RCC 7860 (cell line): ENCODE measurements at regions not wholly inside any gene's neighbourhood (a gene's known extent, or its start where the extent isn't known, plus 50 kb on each side); places are given as distances from the start of the nearest gene placed in this dataset.

Source experiments
- DNase-seq: peaks from one replicate; pipeline ENCODE4 v3.0.0-alpha.2; 2015; ENCODE audit warnings: low spot score
- FAIRE-seq: peaks from 2 replicates; lab custom pipeline; 2012; peaks lifted over from hg19 to GRCh38; lab: Jason Lieb, UNC

DNA sequence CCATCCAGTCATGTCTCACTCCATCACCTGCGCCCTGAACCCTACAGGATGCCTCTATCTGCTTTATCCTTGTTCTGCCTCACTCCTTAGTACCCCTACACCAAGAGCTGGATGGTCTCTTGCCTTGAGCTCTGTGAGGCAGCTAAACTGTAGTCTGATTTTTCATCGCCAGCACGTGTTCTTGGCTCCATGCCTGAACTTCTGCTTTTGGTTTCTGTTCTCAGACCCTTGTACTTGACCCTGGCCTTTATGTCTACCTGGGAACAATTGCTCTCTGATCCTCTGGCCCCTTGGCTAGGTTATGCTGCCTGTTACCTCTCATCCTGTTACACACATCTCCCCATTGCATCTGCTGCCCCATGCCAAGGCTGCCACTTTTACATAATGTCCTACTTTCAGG lies 318.0 kb upstream of the LMCD1 start:
- no peak for FAIRE-seq
- no peak for DNase-seq

GRCh38 chr3:8186213-8186612 lies 315.4 kb upstream of the LMCD1 start:
- FAIRE-seq (no peak), DNase-seq (no peak)

GRCh38 chr3:8187996-8188395 lies 313.6 kb upstream of the LMCD1 start:
- DNase-seq: no peak
- no peak for FAIRE-seq

- DNase-seq (no peak), FAIRE-seq (no peak)
These were observed 312.6 kb upstream of the LMCD1 start for GRCh38 chr3:8189051-8189450.

DNA sequence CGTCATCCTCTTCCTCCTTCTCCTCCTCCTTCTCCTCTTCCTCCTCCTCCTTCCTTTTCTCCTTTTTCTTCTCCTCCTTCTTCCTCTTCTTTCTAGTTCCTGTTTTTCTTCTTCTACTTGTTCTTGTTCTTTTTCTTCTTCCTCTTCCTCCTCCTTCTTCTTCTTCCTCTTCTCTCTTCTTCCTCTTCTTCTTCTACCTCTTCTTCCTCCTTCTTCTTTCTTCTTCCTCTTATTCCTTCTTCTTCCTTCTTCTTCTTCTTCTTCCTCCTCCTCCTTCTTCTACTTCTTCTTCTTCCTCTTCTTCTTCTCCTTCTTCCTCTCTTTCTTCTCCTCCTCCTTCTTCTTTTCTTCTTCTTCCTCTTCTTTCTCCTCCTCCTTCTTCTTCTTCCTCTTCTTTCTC lies 310.2 kb upstream of the LMCD1 start:
- DNase-seq (no peak), FAIRE-seq (no peak)

GRCh38 chr3:8197384-8197783 lies 304.2 kb upstream of the LMCD1 start:
- DNase-seq (no peak), FAIRE-seq (no peak)

- DNase-seq (no peak), FAIRE-seq (no peak)
These were observed 303.0 kb upstream of the LMCD1 start for GRCh38 chr3:8198605-8199004.

- no peak for FAIRE-seq
- DNase-seq: no peak
These were observed 300.6 kb upstream of the LMCD1 start for GRCh38 chr3:8200996-8201395.

DNA sequence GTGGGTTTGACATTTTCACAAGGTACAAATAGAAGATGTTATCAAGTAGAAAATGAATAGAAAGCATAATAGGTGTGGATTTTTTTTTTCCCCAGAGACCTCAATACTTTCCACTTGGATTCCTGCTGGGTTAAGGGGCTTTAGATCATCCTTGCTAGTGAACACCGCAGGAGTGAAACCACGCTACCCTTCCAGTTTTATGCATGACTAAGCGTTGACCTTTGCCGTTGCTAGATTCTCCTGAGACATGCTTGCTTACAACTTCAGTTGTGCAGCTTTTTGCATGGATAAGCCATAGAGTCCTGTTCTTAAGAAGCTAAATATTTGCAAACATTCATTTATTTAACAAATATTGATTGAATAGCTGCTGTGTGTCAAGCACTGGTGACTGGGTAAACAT lies 299.7 kb upstream of the LMCD1 start:
- no peak for DNase-seq
- peak; percentile 4 for FAIRE-seq

GRCh38 chr3:8204331-8204730 lies 297.3 kb upstream of the LMCD1 start:
- no peak for FAIRE-seq

DNA sequence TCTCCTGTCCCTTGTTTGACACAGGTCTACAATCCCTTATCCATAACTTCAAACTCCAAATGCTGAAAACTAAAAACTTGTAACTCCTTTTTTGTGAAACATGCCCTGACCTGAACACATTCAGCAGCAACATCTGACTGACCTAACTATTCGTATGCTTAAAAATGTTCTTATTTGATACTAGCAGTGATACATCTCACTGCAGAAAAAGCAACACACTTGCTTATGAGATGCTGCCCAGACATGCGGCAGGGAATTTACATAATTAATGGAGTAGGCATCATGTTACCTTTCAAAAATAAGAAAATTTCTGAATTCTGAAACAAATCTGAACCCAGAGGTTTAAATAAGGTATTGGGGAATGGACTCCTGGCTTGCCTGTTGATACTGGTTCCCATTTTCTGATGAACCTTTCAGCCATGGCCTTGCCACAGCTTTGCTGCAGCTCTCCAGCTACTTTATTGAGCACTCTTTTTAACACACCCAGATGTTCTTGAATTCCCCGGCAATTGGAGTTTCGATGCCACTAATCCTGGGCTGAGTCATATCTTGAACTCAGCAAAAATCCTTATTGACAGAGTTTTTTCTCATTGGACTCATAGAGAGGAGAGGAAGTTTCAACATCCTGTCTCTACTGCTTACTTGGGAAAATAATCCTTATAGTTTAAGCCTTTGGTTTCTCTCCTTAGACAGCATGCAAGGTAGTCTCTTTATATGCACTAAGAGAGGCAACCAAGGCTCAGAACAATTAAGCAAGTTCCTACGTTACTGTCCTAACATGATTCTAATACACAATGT lies 296.6 kb upstream of the LMCD1 start:
- DNase-seq (no peak), FAIRE-seq (no peak)

More at GRCh38 chr3:8204331-8204730, 297.3 kb upstream of the LMCD1 start:
- DNase-seq: no peak

DNA sequence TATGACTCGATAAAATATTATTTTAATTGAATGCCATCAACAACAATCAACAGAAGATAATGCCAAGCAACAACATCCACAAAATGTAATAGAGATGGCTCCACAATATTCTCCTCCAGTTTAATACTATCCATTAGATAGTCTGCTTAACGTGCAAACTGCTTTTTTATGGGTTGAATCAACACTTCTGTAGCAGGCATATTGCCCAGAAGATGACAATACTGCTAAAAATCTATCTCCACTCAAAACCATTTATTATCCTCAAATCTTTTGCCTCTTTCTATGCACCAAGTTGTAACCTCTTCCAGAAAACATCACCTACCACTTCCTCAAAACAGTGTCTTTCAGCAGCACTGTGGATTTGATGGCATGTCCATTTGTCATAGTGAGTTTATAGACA lies 295.7 kb upstream of the LMCD1 start:
- FAIRE-seq (no peak), DNase-seq (no peak)

DNA sequence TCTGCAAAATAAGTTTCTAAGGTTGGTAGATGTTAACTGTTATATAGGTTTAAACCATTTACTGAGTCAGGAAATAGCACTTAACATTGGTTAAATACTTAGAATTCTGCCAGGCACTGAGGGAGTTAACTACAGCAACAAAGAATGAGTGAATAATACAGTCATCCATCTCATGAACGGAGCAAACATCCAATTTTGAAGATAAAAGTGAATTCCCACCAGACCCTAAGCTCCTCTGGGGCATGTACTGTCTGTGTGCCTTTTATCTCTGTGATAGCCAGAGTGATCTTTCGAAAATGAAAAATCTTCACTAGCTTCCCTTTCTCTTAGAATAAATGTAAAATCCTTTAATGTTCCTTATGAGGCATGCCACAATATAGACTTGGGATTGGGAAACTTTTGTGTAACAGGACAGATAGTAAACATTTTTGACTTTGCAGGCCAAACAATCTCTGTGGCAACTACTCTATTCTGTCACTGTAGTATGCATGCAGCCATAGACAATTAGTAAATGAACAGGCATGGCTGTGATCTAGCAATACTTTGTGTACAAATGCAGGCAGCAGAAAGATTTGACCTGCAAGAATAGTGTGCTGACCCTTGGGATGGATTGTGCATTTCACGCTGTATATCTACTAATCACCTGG lies 294.5 kb upstream of the LMCD1 start:
- FAIRE-seq: no peak

GRCh38 chr3:8210882-8211341 lies 290.7 kb upstream of the LMCD1 start:
- FAIRE-seq (no peak), DNase-seq (no peak)

More for the DNA sequence above, 294.5 kb upstream of the LMCD1 start:
- no peak for DNase-seq

- DNase-seq (no peak), FAIRE-seq (no peak)
These were observed 288.8 kb upstream of the LMCD1 start for GRCh38 chr3:8212794-8213193.

GRCh38 chr3:8213286-8213685 lies 288.3 kb upstream of the LMCD1 start:
- DNase-seq: no peak

GRCh38 chr3:8215821-8216220 lies 285.8 kb upstream of the LMCD1 start:
- FAIRE-seq (no peak), DNase-seq (no peak)

More at GRCh38 chr3:8213286-8213685, 288.3 kb upstream of the LMCD1 start:
- no peak for FAIRE-seq

DNA sequence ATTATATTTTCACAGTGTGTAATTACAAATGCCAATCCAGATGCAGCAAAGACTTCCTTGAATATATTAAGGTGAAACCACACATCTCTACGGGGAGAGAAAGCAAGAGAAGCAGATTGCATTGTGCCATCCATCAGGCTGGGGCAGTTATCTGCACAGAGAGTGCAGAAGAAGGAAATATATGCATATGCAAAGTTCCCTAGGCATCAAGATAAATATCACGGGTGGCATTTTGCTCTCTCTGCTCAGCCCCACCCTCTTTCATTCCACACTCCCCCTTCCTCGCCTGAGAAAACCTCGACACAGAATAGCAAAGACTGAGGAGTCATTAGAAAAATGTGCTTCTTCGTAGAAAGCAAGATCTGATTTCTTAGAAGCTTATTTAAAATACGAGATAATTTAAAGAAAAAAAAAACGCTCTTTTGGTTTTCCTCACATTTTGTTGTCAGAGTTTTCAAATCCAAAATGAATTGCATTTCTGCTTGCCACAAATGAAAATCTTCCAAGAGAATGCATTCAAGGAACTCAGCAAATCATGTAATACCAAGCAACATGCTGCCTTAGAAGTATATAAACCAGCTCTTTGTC lies 283.2 kb upstream of the LMCD1 start:
- no peak for DNase-seq
- FAIRE-seq: no peak

GRCh38 chr3:8220291-8220690 lies 281.3 kb upstream of the LMCD1 start:
- FAIRE-seq (peak; percentile 47), DNase-seq (no peak)

- FAIRE-seq: no peak
- DNase-seq: no peak
These were observed 277.9 kb upstream of the LMCD1 start for GRCh38 chr3:8223766-8224165.

- no peak for FAIRE-seq
- DNase-seq: no peak
These were observed 276.7 kb upstream of the LMCD1 start for GRCh38 chr3:8224941-8225340.

- FAIRE-seq: no peak
These were observed 267.7 kb upstream of the LMCD1 start for GRCh38 chr3:8233938-8234337.

More at GRCh38 chr3:8233938-8234337, 267.7 kb upstream of the LMCD1 start:
- DNase-seq: no peak
